ENCODE measurements at regions not wholly inside any gene's neighbourhood (a gene's known extent, or its start where the extent isn't known, plus 50 kb on each side); places are given as distances from the start of the nearest gene placed in this dataset.

DNA sequence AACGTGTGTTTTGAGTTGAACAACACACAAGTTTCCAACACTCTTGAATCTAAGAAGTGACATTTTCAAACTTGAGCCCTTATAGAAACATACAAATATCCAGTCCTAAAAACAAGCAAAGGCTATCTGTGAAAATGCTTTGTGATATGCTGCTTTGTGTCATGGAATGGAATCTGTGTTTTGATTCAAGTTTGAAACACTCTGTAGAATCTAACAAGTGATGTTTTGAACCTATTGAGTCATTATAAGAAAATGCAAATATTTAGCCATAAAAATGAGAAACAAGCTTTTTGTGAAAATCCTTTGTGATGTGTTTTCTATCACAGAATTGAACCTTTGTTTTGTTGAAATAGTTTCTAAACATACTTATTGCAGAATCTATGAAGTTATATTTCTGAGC is 105.7 kb upstream of the VPREB1 start:
- H3K4me3 ChIP-seq (ENCODE audit: low read depth, low read length), result no peak overlapping the region
- no TSS peak for BruUV-seq (replicated peaks)
- Mint-ChIP-seq H3K4me3 (ENCODE audit: unreplicated experiment) (no peak overlapping the region), H3K27ac (ENCODE audit: unreplicated experiment) (no peak overlapping the region), H3K4me1 (ENCODE audit: low read depth, unreplicated experiment) (no peaks in the 10 kb centered on the region), H3K9me3 (ENCODE audit: unreplicated experiment) (no peaks in the 10 kb centered on the region), H3K27me3 (ENCODE audit: insufficient read depth, unreplicated experiment) (peaks cover 15% of the 10 kb centered on the region), H3K36me3 (ENCODE audit: insufficient read depth, unreplicated experiment) (no peaks in the 10 kb centered on the region)
- TF ChIP-seq, protein P1, sequence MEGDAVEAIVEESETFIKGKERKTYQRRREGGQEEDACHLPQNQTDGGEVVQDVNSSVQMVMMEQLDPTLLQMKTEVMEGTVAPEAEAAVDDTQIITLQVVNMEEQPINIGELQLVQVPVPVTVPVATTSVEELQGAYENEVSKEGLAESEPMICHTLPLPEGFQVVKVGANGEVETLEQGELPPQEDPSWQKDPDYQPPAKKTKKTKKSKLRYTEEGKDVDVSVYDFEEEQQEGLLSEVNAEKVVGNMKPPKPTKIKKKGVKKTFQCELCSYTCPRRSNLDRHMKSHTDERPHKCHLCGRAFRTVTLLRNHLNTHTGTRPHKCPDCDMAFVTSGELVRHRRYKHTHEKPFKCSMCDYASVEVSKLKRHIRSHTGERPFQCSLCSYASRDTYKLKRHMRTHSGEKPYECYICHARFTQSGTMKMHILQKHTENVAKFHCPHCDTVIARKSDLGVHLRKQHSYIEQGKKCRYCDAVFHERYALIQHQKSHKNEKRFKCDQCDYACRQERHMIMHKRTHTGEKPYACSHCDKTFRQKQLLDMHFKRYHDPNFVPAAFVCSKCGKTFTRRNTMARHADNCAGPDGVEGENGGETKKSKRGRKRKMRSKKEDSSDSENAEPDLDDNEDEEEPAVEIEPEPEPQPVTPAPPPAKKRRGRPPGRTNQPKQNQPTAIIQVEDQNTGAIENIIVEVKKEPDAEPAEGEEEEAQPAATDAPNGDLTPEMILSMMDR (IDR thresholded peaks at IDR 0.05; ENCODE audit: insufficient read depth in 1 of 2, low read depth in 1 of 2, low read length in 1 of 2, severe bottlenecking in 1 of 2, unreplicated experiment in 1 of 2), result no peak
- no peaks in the 10 kb centered on the region for H3K36me3 ChIP-seq (ENCODE audit: control insufficient read depth, insufficient read depth, low read length)
- intact Hi-C loops (cut with micrococcal nuclease; ENCODE audit: unreplicated experiment), result no loop called here
- DNase-seq, result no peak
- ChIA-PET POLR2A (no interaction called here), CTCF (no interaction called here)
- H3K27me3 ChIP-seq (replicated peaks; ENCODE audit: control insufficient read depth, insufficient read depth, low read length), result peaks cover 2% of the 10 kb centered on the region
- H3K9me3 ChIP-seq, result no peaks in the 10 kb centered on the region
- no peaks in the 10 kb centered on the region for H3K4me1 ChIP-seq

DNA sequence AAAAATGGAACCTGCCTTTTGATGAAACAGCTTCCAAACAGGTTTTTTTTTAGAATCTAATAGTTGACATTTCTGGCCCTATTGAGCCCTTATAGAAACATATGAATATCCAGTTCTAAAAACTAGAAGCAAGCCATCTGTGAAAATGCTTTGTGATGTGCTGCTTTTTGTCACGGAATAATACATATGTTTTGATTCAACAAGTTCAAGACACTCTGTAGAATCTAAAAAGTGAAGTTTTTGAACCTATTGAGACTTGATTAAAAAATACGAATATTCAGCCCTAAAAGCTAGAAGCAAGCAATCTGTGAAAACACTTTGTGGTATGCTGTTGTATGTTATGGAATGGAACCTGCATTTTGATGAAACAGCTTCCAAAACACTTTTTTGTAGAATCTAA is 106.7 kb upstream of the VPREB1 start:
- Mint-ChIP-seq H3K9me3 (ENCODE audit: unreplicated experiment) (no peaks in the 10 kb centered on the region), H3K27me3 (ENCODE audit: insufficient read depth, unreplicated experiment) (peaks cover 13% of the 10 kb centered on the region), H3K4me3 (ENCODE audit: unreplicated experiment) (no peak overlapping the region), H3K27ac (ENCODE audit: unreplicated experiment) (no peak overlapping the region), H3K4me1 (ENCODE audit: low read depth, unreplicated experiment) (no peaks in the 10 kb centered on the region), H3K36me3 (ENCODE audit: insufficient read depth, unreplicated experiment) (no peaks in the 10 kb centered on the region)
- Histone ChIP-seq H3K9me3 (no peaks in the 10 kb centered on the region), H3K4me1 (no peaks in the 10 kb centered on the region), H3K4me3 (ENCODE audit: low read depth, low read length) (no peak overlapping the region), H3K27me3 (replicated peaks; ENCODE audit: control insufficient read depth, insufficient read depth, low read length) (peaks cover 2% of the 10 kb centered on the region), H3K36me3 (ENCODE audit: control insufficient read depth, insufficient read depth, low read length) (no peaks in the 10 kb centered on the region)
- DNase-seq, result no peak
- intact Hi-C loops (cut with micrococcal nuclease; ENCODE audit: unreplicated experiment), result no loop called here
- ChIA-PET POLR2A (no interaction called here), CTCF (no interaction called here)
- BruUV-seq (replicated peaks), result no TSS peak
- TF ChIP-seq, protein P1 (IDR thresholded peaks at IDR 0.05; ENCODE audit: insufficient read depth in 1 of 2, low read depth in 1 of 2, low read length in 1 of 2, severe bottlenecking in 1 of 2, unreplicated experiment in 1 of 2), result no peak

DNA sequence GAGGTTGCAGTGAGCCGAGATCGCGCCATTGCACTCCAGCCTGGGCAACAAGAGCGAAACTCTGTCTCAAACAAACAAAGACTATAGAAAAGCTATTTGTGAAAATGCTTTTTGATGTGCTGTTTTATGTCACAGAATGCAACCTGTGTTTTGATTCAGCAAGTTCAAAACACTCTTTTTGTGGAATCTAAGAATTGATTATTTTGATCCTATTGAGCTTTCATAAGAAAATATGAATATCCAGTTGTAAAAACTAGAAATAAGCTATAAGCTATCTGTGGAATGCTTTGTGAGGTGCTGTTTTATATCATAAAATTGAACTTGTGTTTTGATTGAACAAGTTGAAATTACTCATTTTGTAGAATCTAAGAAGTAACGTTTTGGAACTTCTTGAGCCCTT is 110.7 kb upstream of the VPREB1 start:
- Mint-ChIP-seq H3K9me3 (ENCODE audit: unreplicated experiment) (no peaks in the 10 kb centered on the region), H3K36me3 (ENCODE audit: insufficient read depth, unreplicated experiment) (no peaks in the 10 kb centered on the region), H3K27me3 (ENCODE audit: insufficient read depth, unreplicated experiment) (peaks cover 15% of the 10 kb centered on the region), H3K4me3 (ENCODE audit: unreplicated experiment) (no peak overlapping the region), H3K27ac (ENCODE audit: unreplicated experiment) (no peak overlapping the region), H3K4me1 (ENCODE audit: low read depth, unreplicated experiment) (peaks cover 5% of the 10 kb centered on the region)
- H3K36me3 ChIP-seq (ENCODE audit: control insufficient read depth, insufficient read depth, low read length), result no peaks in the 10 kb centered on the region
- no peaks in the 10 kb centered on the region for H3K9me3 ChIP-seq
- TF ChIP-seq, protein P1 (IDR thresholded peaks at IDR 0.05; ENCODE audit: insufficient read depth in 1 of 2, low read depth in 1 of 2, low read length in 1 of 2, severe bottlenecking in 1 of 2, unreplicated experiment in 1 of 2), result no peak
- POLR2A ChIA-PET, result no interaction called here
- BruUV-seq (replicated peaks), result no TSS peak
- CTCF ChIA-PET, result no interaction called here
- no peaks in the 10 kb centered on the region for H3K27me3 ChIP-seq (replicated peaks; ENCODE audit: control insufficient read depth, insufficient read depth, low read length)
- H3K4me1 ChIP-seq, result no peaks in the 10 kb centered on the region
- intact Hi-C loops (cut with micrococcal nuclease; ENCODE audit: unreplicated experiment), result no loop called here
- no peak for DNase-seq
- H3K4me3 ChIP-seq (ENCODE audit: low read depth, low read length), result no peak overlapping the region

Data from Caco-2 (cell line).